ENCODE measurements at regions not wholly inside any gene's neighbourhood (a gene's known extent, or its start where the extent isn't known, plus 50 kb on each side); places are given as distances from the start of the nearest gene placed in this dataset.
"Not testable (repeated sequence)": the region's sequence is repeated elsewhere in the genome, so short reads cannot be mapped to it uniquely, and the experiment has no call there.

DNA sequence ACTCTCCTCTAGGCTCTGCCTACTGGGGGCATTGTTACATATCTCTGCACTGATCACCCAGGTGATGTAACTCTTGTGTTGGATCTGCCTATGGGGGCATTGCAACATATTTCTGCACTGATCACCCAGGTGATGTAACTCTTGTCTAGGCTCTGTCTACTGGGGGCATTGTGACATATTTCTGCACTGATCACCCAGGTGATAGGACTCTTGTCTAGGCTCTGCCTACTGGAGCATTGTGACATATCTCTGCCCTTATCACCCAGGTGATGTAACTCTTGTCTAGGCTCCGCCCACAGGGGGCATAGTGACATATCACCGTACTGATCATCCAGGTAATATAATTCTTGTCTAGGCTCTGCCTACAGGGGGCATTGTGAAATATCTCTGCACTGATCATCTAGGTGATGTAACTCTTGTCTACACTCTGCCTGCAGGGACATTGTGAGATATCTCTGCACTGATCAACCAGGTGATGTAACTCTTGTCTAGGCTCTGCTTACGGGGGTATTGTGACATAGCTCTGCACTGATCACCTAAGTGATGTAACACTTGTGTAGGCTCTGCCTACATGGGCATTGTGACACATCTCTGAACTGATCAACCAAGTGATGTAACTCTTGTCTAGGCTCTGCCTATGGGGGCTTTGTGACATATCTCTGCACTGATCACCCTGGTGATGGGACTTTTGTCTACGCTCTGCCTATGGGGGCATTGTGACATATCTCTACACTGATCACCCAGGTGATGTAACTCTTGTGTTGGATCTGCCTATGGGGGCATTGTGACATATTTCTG, 52.1 kb upstream of the USP14 start:
- TF ChIP-seq, protein P1, sequence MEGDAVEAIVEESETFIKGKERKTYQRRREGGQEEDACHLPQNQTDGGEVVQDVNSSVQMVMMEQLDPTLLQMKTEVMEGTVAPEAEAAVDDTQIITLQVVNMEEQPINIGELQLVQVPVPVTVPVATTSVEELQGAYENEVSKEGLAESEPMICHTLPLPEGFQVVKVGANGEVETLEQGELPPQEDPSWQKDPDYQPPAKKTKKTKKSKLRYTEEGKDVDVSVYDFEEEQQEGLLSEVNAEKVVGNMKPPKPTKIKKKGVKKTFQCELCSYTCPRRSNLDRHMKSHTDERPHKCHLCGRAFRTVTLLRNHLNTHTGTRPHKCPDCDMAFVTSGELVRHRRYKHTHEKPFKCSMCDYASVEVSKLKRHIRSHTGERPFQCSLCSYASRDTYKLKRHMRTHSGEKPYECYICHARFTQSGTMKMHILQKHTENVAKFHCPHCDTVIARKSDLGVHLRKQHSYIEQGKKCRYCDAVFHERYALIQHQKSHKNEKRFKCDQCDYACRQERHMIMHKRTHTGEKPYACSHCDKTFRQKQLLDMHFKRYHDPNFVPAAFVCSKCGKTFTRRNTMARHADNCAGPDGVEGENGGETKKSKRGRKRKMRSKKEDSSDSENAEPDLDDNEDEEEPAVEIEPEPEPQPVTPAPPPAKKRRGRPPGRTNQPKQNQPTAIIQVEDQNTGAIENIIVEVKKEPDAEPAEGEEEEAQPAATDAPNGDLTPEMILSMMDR (IDR thresholded peaks at IDR 0.05): not testable (repeated sequence)
- TF ChIP-seq POLR2A (IDR thresholded peaks at IDR 0.05): not testable (repeated sequence)

Measured in adrenal gland (tissue), 5 donors.